WTC11 (cell line): ENCODE measurements at regions not wholly inside any gene's neighbourhood (a gene's known extent, or its start where the extent isn't known, plus 50 kb on each side); places are given as distances from the start of the nearest gene placed in this dataset. TPM values are rescaled to one million over a fixed set of nuclear protein-coding genes. Genes with fewer than 3 reads are reported as not detected.

Experiments used
- ATAC-seq: fragments of 200-7000 bp; cut with Tn5 transposase; 2 replicates; pipeline ENCODE4 v1.10.0; 2021; ENCODE audit warnings: mild to moderate bottlenecking, moderate library complexity
- CTCF ChIA-PET: fragments of 300-600 bp; sonication (Branson Sonifier 250); formaldehyde crosslinking; loops from one replicate; lab custom pipeline; 2021; ENCODE audit warnings: antibody characterized with exemption; lab: Charles Lee
- POLR2A ChIA-PET: fragments of 350-600 bp; sonication (Branson Sonifier 250); formaldehyde crosslinking; loops from one replicate; lab custom pipeline; 2021; ENCODE audit warnings: antibody characterized with exemption; lab: Charles Lee
- DNase-seq: peaks from one replicate; pipeline ENCODE4 v3.0.0; 2021; ENCODE audit warnings: low spot score
- H3K27ac Mint-ChIP-seq: 2 replicates; pipeline ENCODE4 v1.8.0; 2021; ENCODE audit warnings: mixed read lengths
- H3K27me3 Mint-ChIP-seq: 2 replicates; pipeline ENCODE4 v1.8.0; 2021; ENCODE audit warnings: low read depth, mild to moderate bottlenecking, moderate library complexity, mixed read lengths
- H3K36me3 Mint-ChIP-seq: 2 replicates; pipeline ENCODE4 v1.8.0; 2021; ENCODE audit warnings: mixed read lengths
- H3K4me1 Mint-ChIP-seq: 2 replicates; pipeline ENCODE4 v1.8.0; 2022; ENCODE audit warnings: mixed read lengths
- H3K4me3 Mint-ChIP-seq: 2 replicates; pipeline ENCODE4 v1.8.0; 2021; ENCODE audit warnings: mild to moderate bottlenecking, moderate library complexity, mixed read lengths
- H3K9me3 Mint-ChIP-seq: 2 replicates; pipeline ENCODE4 v1.8.0; 2021; ENCODE audit warnings: mixed read lengths
- ATF2 ChIP-seq: sonication (generic); formaldehyde crosslinking; IDR thresholded peaks from 2 replicates; pipeline ENCODE4 v1.8.1; 2022; ENCODE audit warnings: low read depth, missing genetic modification reagents, borderline replicate concordance
- CDX4 ChIP-seq: fragments of 250-450 bp; sonication (Bioruptor Pico); IDR thresholded peaks from 2 replicates; pipeline ENCODE4 v1.9.0; 2021; ENCODE audit warnings: moderate library complexity, mild to moderate bottlenecking, inconsistent platforms, borderline replicate concordance
- CTCF ChIP-seq: fragments of 200-600 bp; IDR thresholded peaks from 2 replicates; pipeline ENCODE4 v1.8.0; 2022; ENCODE audit warnings: antibody characterized with exemption
- ELF4 ChIP-seq: sonication (generic); formaldehyde crosslinking; IDR thresholded peaks from 2 replicates; pipeline ENCODE4 v1.8.1; 2022; ENCODE audit warnings: low read depth, mild to moderate bottlenecking, moderate library complexity, missing genetic modification reagents
- ESRRA ChIP-seq: sonication (generic); formaldehyde crosslinking; IDR thresholded peaks from 2 replicates; pipeline ENCODE4 v1.8.1; 2022; ENCODE audit warnings: mild to moderate bottlenecking, missing genetic modification reagents, borderline replicate concordance
- KAT7 ChIP-seq: sonication (generic); formaldehyde crosslinking; IDR thresholded peaks from 2 replicates; pipeline ENCODE4 v1.8.1; 2023; ENCODE audit warnings: missing genetic modification reagents, mild to moderate bottlenecking, borderline replicate concordance
- NFYB ChIP-seq: sonication (generic); formaldehyde crosslinking; conservative IDR thresholded peaks from 2 replicates; pipeline ENCODE4 v1.8.0; 2022; ENCODE audit warnings: low read depth, missing genetic modification reagents
- ZNF138 ChIP-seq: sonication (generic); formaldehyde crosslinking; conservative IDR thresholded peaks from 2 replicates; pipeline ENCODE4 v1.8.1; 2022; ENCODE audit warnings: mild to moderate bottlenecking, moderate library complexity, missing genetic modification reagents
- ZNF281 ChIP-seq: sonication (generic); formaldehyde crosslinking; IDR thresholded peaks from 2 replicates; pipeline ENCODE4 v1.8.0; 2023; ENCODE audit warnings: mild to moderate bottlenecking, missing genetic modification reagents
- ZNF532 ChIP-seq: fragments of 250-450 bp; sonication (Bioruptor Pico); IDR thresholded peaks from 2 replicates; pipeline ENCODE4 v1.9.0; 2021; ENCODE audit warnings: mild to moderate bottlenecking, borderline replicate concordance
- microRNA-seq: library from miRNA; unstranded; fragments of <30 nt; microRNA quantifications from one replicate; pipeline ENCODE4 v1.2.0, GENCODE V29; 2022; ENCODE audit warnings: borderline number of aligned reads

GRCh38 chr22:47225931-47226633 is 463.6 kb downstream of the TBC1D22A start:
- CTCF ChIA-PET = interaction anchor here (0.7 kb wide), 1 partner anchor 13 kb away, joined by 3 read pairs; no protein-coding TSS in a partner anchor
- peaks cover 3% of the 10 kb centered on the region; the same call in 1 of the 2 replicates for H3K27me3 Mint-ChIP-seq
- no peak overlapping the region for H3K27ac Mint-ChIP-seq
- H3K4me1 Mint-ChIP-seq = peaks cover 4% of the 10 kb centered on the region; the same call in 1 of the 2 replicates
- DNase-seq (no peak), ATAC-seq (no peak)
- peaks cover 53% of the 10 kb centered on the region for H3K9me3 Mint-ChIP-seq
- POLR2A ChIA-PET = no interaction called here
- peaks cover 11% of the 10 kb centered on the region for H3K36me3 Mint-ChIP-seq
- H3K4me3 Mint-ChIP-seq = no peak overlapping the region
- TF ChIP-seq ELF4 (CRISPR knock-in tag) (no peak), ZNF281 (CRISPR knock-in tag) (no peak)

- H3K27ac Mint-ChIP-seq = no peak overlapping the region
- CTCF ChIA-PET = no interaction called here
- H3K9me3 Mint-ChIP-seq = peaks cover 55% of the 10 kb centered on the region
- peaks cover 4% of the 10 kb centered on the region; the same call in 1 of the 2 replicates for H3K4me1 Mint-ChIP-seq
- peaks cover 3% of the 10 kb centered on the region; the same call in 1 of the 2 replicates for H3K27me3 Mint-ChIP-seq
- H3K36me3 Mint-ChIP-seq = peaks cover 15% of the 10 kb centered on the region
- TF ChIP-seq KAT7 (CRISPR knock-in tag) = no peak
- TF ChIP-seq ATF2 (CRISPR knock-in tag) = no peak
- no peak for TF ChIP-seq CDX4 (CRISPR knock-in tag)
- no peak for TF ChIP-seq ZNF532 (CRISPR knock-in tag)
- no peak for TF ChIP-seq CTCF
- TF ChIP-seq ESRRA (CRISPR knock-in tag) = no peak
- TF ChIP-seq ZNF138 = no peak
- no peak for TF ChIP-seq NFYB
- no peak overlapping the region for H3K4me3 Mint-ChIP-seq
- DNase-seq = no peak
- ATAC-seq = no peak
- POLR2A ChIA-PET = no interaction called here
These were observed 462.9 kb downstream of the TBC1D22A start for GRCh38 chr22:47225080-47225930.

Small RNAs in the stretch of these regions (microRNA-seq; reads per million reads assigned to microRNA genes)
- gene MIR3201 (not detected), gene MIR3667 (not detected), gene MIR4535 (not detected)
